Kidney (tissue), 13 donors: ENCODE measurements at regions not wholly inside any gene's neighbourhood (a gene's known extent, or its start where the extent isn't known, plus 50 kb on each side); places are given as distances from the start of the nearest gene placed in this dataset.
A peak's percentile ranks its signal among the peaks of the same experiment; 100 is the strongest.

Source experiments
- DNase-seq, 5 donors: peaks; one replicate each; pipeline ENCODE4 v3.0.0-alpha.2; 2013 to 2020
- FAIRE-seq: peaks from 2 replicates; lab custom pipeline; 2012; peaks lifted over from hg19 to GRCh38; lab: Jason Lieb, UNC
- H3K27ac ChIP-seq, 2 donors: one replicate each; pipeline ENCODE4 v1.7.0; 2013; ENCODE audit warnings: low read depth in 2 of 2, low read length in 2 of 2, inconsistent platforms in 1 of 2
- H3K27me3 ChIP-seq: one replicate; pipeline ENCODE4 v1.7.1; 2013; ENCODE audit warnings: low read length, inconsistent platforms; ENCODE audit not compliant: control insufficient read depth, insufficient read depth
- H3K36me3 ChIP-seq, 3 donors: one replicate each; pipeline versions ENCODE4 v1.7.0 to v1.7.1; 2013; ENCODE audit warnings: low read length in 3 of 3, control low read depth in 1 of 3, inconsistent platforms in 1 of 3; ENCODE audit not compliant: insufficient read depth in 3 of 3, control insufficient read depth in 2 of 3
- H3K4me1 ChIP-seq, 3 donors: one replicate each; pipeline versions ENCODE4 v1.7.0 to v1.7.1; 2013; ENCODE audit warnings: low read length in 3 of 3, inconsistent platforms in 1 of 3, low read depth in 1 of 3; ENCODE audit not compliant: control insufficient read depth in 2 of 3, insufficient read depth in 2 of 3
- H3K4me3 ChIP-seq, 3 donors: one replicate each; pipeline versions ENCODE4 v1.7.0 to v1.8.1; 2013; ENCODE audit warnings: low read length in 3 of 3, control low read depth in 1 of 3, inconsistent platforms in 1 of 3
- H3K9ac ChIP-seq, 3 donors: one replicate each; pipeline versions ENCODE4 v1.7.0 to v1.7.1; 2013; ENCODE audit warnings: low read length in 3 of 3, control low read depth in 1 of 3, inconsistent platforms in 1 of 3
- H3K9me3 ChIP-seq, 3 donors: one replicate each; pipeline versions ENCODE4 v1.7.0 to v1.7.1; 2013; ENCODE audit warnings: low read length in 3 of 3, control low read depth in 1 of 3, inconsistent platforms in 1 of 3; ENCODE audit not compliant: control insufficient read depth in 2 of 3, insufficient read depth in 1 of 3
- CTCF ChIP-seq: IDR thresholded peaks from 3 replicates; pipeline ENCODE4 v1.5.1; 2012; ENCODE audit warnings: mild to moderate bottlenecking, moderate library complexity, borderline replicate concordance; ENCODE audit not compliant: insufficient read depth; ENCODE audit errors: extremely low read depth
- intact Hi-C: fragments of 100-400 bp; cut with DNase I; formaldehyde crosslinking; loops from one replicate; pipeline ENCODE4 v1.11.1; 2022
- donor health status: control.
- donor health status: control.
- donor health status: control.
- donor health status: control.
- donor health status: control.
- donor health status: DM: yes; HTN: yes; CAD: no.
- donor health status: Normal renal cell carcinoma (clear cell type).

DNA sequence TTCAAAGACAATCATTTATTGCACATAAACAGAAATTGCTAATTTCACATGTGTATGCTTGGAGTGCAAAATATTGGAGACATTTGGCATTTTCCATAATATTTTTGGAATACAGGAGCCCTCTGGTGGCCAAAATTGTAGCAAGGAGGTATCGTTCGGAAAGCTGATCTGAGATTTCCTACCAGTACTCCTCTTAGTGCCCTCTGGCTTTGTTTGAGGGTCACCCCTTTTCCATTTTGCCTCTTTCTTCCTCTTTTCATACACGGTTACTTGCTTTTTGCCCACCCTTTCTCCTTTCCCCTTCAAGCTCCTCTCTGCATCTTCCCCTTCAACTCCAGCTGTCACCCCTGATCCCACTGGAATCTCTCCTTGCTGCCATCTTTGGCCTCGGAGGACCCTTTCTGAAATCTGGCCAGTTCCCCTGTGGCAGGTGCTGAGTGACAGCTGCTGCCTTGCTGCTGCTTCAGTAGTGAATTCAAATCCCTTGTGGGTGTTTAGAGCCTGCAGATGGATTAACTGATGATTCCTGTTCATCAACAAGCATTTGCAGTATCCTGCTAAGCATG lies 164.6 kb upstream of the PARP11 start:
- peak; percentile 79 for TF ChIP-seq CTCF
- peaks cover 0 to 4% (median 0%) of the 10 kb centered on the region in 3 donors for H3K4me1 ChIP-seq
- H3K27me3 ChIP-seq = no peaks in the 10 kb centered on the region
- no peak overlapping the region for H3K27ac ChIP-seq
- intact Hi-C loops = loop anchor here (10.0 kb wide), 1 partner anchor 153 kb away; no protein-coding TSS in a partner anchor
- no peaks in the 10 kb centered on the region for H3K36me3 ChIP-seq
- H3K9me3 ChIP-seq = no peaks in the 10 kb centered on the region
- no peak overlapping the region for H3K4me3 ChIP-seq
- FAIRE-seq (peak; percentile 54), DNase-seq (peak in 3 of 5 donors; percentile 47 to 77 (median 67))
- H3K9ac ChIP-seq = no peak overlapping the region

- no peak for DNase-seq
- Histone ChIP-seq H3K27ac (no peak overlapping the region), H3K4me1 (peaks cover 0 to 4% (median 2%) of the 10 kb centered on the region in 3 donors), H3K4me3 (no peak overlapping the region), H3K9me3 (no peaks in the 10 kb centered on the region), H3K27me3 (no peaks in the 10 kb centered on the region), H3K36me3 (no peaks in the 10 kb centered on the region), H3K9ac (no peak overlapping the region)
- FAIRE-seq = no peak
- intact Hi-C loops = loop anchor here (10.0 kb wide), 1 partner anchor 152 kb away; no protein-coding TSS in a partner anchor
- TF ChIP-seq CTCF = no peak
Measured at GRCh38 chr12:4036671-4037271, 163.6 kb upstream of the PARP11 start.

- FAIRE-seq (no peak), DNase-seq (peak in 3 of 5 donors; percentile 69 to 93 (median 86))
- H3K9ac ChIP-seq = no peak overlapping the region
- peaks cover 2 to 7% (median 3%) of the 10 kb centered on the region in 3 donors for H3K4me1 ChIP-seq
- H3K27ac ChIP-seq = no peak overlapping the region
- H3K27me3 ChIP-seq = no peaks in the 10 kb centered on the region
- intact Hi-C loops = loop anchor here (10.0 kb wide), 1 partner anchor 150 kb away; no protein-coding TSS in a partner anchor
- no peak overlapping the region for H3K4me3 ChIP-seq
- no peaks in the 10 kb centered on the region for H3K36me3 ChIP-seq
- TF ChIP-seq CTCF = no peak
- H3K9me3 ChIP-seq = no peaks in the 10 kb centered on the region
Measured at GRCh38 chr12:4034921-4035320, 161.7 kb upstream of the PARP11 start.
